Smooth muscle cell (in vitro differentiated cells): ENCODE measurements at regions not wholly inside any gene's neighbourhood (a gene's known extent, or its start where the extent isn't known, plus 50 kb on each side); places are given as distances from the start of the nearest gene placed in this dataset.

Experiments
- DNase-seq: peaks from one replicate; lab custom pipeline; 2025; ENCODE audit not compliant: unreplicated experiment; lab: John Stamatoyannopoulos, UW
- H2AFZ ChIP-seq: fragments of 200-600 bp; sonication (generic); 2 replicates; pipeline ENCODE4 v1.6.0; 2016; ENCODE audit warnings: antibody characterized with exemption, low read depth, mild to moderate bottlenecking
- H3F3A ChIP-seq: fragments of 200-600 bp; sonication (generic); 2 replicates; pipeline ENCODE4 v1.6.0; 2017; ENCODE audit warnings: antibody characterized with exemption, low read depth
- H3K27ac ChIP-seq: fragments of 200-600 bp; sonication (generic); 2 replicates; pipeline ENCODE4 v1.5.1; 2016; ENCODE audit warnings: low read depth, mild to moderate bottlenecking
- H3K27me3 ChIP-seq: fragments of 200-600 bp; sonication (generic); 2 replicates; pipeline ENCODE4 v1.6.1; 2016; ENCODE audit warnings: low read depth, mild to moderate bottlenecking
- H3K36me3 ChIP-seq: fragments of 200-600 bp; sonication (generic); 2 replicates; pipeline ENCODE4 v1.5.1; 2016; ENCODE audit warnings: low read depth
- H3K4me1 ChIP-seq: fragments of 200-600 bp; sonication (generic); 2 replicates; pipeline ENCODE4 v1.5.1; 2016; ENCODE audit warnings: low read depth
- H3K4me2 ChIP-seq: fragments of 200-600 bp; sonication (generic); 2 replicates; pipeline ENCODE4 v1.6.0; 2016; ENCODE audit warnings: mild to moderate bottlenecking
- H3K4me3 ChIP-seq: fragments of 200-600 bp; sonication (generic); 2 replicates; pipeline ENCODE4 v1.5.1; 2016; ENCODE audit warnings: mild to moderate bottlenecking
- H3K79me2 ChIP-seq: fragments of 200-600 bp; sonication (generic); 2 replicates; pipeline ENCODE4 v1.6.0; 2016; ENCODE audit warnings: low read depth, mild to moderate bottlenecking
- H3K9ac ChIP-seq: fragments of 200-600 bp; sonication (generic); 2 replicates; pipeline ENCODE4 v1.6.0; 2016; ENCODE audit warnings: low read depth
- H3K9me3 ChIP-seq: fragments of 200-600 bp; sonication (generic); replicated peaks from 2 replicates; pipeline ENCODE4 v1.5.1; 2016; ENCODE audit warnings: low read depth
- H4K20me1 ChIP-seq: fragments of 200-600 bp; sonication (generic); 2 replicates; pipeline ENCODE4 v1.6.0; 2016; ENCODE audit warnings: low read depth
- WGBS: methylation state at CpG from one replicate; pipeline ENCODE4 v1.1.7; 2016; ENCODE audit warnings: low lambda C conversion rate; 5-methylcytosine and 5-hydroxymethylcytosine counted together
- TF ChIP-seq, protein P1 (sequence below): fragments of 200-600 bp; sonication (generic); IDR thresholded peaks from 2 replicates; pipeline ENCODE4 v1.5.1; 2017; ENCODE audit warnings: borderline replicate concordance, mild to moderate bottlenecking, antibody characterized with exemption; ENCODE audit not compliant: insufficient read depth, poor library complexity, severe bottlenecking

GRCh38 chr22:49715450-49715849 is 112.2 kb downstream of the BRD1 start:
- no peaks in the 10 kb centered on the region for H3K79me2 ChIP-seq
- H3K27ac ChIP-seq, result no peak overlapping the region
- H3K4me1 ChIP-seq, result no peaks in the 10 kb centered on the region
- peaks cover 5% of the 10 kb centered on the region for H3K27me3 ChIP-seq
- H4K20me1 ChIP-seq, result no peaks in the 10 kb centered on the region
- H3K9me3 ChIP-seq, result no peaks in the 10 kb centered on the region
- DNase-seq, result no peak
- no peak overlapping the region for H2AFZ ChIP-seq
- H3K4me3 ChIP-seq, result no peak overlapping the region
- H3K4me2 ChIP-seq, result no peak overlapping the region
- H3K9ac ChIP-seq, result no peak overlapping the region
- TF ChIP-seq, protein P1, sequence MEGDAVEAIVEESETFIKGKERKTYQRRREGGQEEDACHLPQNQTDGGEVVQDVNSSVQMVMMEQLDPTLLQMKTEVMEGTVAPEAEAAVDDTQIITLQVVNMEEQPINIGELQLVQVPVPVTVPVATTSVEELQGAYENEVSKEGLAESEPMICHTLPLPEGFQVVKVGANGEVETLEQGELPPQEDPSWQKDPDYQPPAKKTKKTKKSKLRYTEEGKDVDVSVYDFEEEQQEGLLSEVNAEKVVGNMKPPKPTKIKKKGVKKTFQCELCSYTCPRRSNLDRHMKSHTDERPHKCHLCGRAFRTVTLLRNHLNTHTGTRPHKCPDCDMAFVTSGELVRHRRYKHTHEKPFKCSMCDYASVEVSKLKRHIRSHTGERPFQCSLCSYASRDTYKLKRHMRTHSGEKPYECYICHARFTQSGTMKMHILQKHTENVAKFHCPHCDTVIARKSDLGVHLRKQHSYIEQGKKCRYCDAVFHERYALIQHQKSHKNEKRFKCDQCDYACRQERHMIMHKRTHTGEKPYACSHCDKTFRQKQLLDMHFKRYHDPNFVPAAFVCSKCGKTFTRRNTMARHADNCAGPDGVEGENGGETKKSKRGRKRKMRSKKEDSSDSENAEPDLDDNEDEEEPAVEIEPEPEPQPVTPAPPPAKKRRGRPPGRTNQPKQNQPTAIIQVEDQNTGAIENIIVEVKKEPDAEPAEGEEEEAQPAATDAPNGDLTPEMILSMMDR, result no peak
- H3F3A ChIP-seq, result no peaks in the 10 kb centered on the region
- H3K36me3 ChIP-seq, result no peaks in the 10 kb centered on the region
- 81% methylated on average over 3 of the region's 3 CpGs for WGBS

GRCh38 chr22:49713003-49713402 is 114.7 kb downstream of the BRD1 start:
- TF ChIP-seq, protein P1, result no peak
- Histone ChIP-seq H3K79me2 (no peaks in the 10 kb centered on the region), H3K9ac (no peak overlapping the region), H3K27ac (no peak overlapping the region), H3K4me2 (no peak overlapping the region), H3K36me3 (no peaks in the 10 kb centered on the region), H3F3A (no peaks in the 10 kb centered on the region), H4K20me1 (no peaks in the 10 kb centered on the region), H3K4me3 (no peak overlapping the region), H3K4me1 (no peaks in the 10 kb centered on the region), H3K27me3 (peaks cover 5% of the 10 kb centered on the region), H3K9me3 (no peaks in the 10 kb centered on the region), H2AFZ (no peak overlapping the region)
- no peak for DNase-seq
- 91% methylated on average over 15 of the region's 15 CpGs for WGBS

GRCh38 chr22:49712195-49712791 is 115.4 kb downstream of the BRD1 start:
- Histone ChIP-seq H3K9ac (no peak overlapping the region), H3K36me3 (no peaks in the 10 kb centered on the region), H3K79me2 (no peaks in the 10 kb centered on the region), H3K4me2 (no peak overlapping the region), H3K27me3 (no peaks in the 10 kb centered on the region), H3K4me1 (no peaks in the 10 kb centered on the region), H3F3A (no peaks in the 10 kb centered on the region), H4K20me1 (no peaks in the 10 kb centered on the region), H2AFZ (no peak overlapping the region), H3K4me3 (no peak overlapping the region), H3K9me3 (no peaks in the 10 kb centered on the region), H3K27ac (no peak overlapping the region)
- 49% methylated on average over 22 of the region's 22 CpGs for WGBS
- no peak for DNase-seq
- TF ChIP-seq, protein P1, result no peak

DNA sequence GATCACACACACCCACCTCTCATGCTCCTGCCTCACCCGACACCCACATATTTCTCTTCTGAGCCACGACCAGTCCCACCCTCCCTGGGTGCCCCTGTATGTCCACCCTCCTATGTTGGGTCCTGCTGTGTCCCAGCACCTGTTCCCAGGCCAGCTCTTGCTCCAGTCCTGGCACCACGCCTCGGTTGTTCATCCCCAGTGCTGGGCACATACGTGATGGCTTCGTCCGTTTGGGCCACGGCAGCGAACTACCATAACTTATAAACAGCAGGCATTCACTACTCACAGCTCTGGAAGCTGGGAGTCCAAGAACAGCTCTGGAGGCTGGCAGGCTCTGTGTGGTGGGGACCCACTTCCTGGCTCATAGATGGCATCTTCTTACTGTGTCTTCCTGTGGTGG is 116.9 kb downstream of the BRD1 start:
- Histone ChIP-seq H3K36me3 (no peaks in the 10 kb centered on the region), H3K27me3 (no peaks in the 10 kb centered on the region), H3K4me1 (no peaks in the 10 kb centered on the region), H3K9me3 (no peaks in the 10 kb centered on the region), H3K27ac (no peak overlapping the region), H3K4me2 (no peak overlapping the region), H3K79me2 (no peaks in the 10 kb centered on the region), H3K4me3 (no peak overlapping the region), H3F3A (no peaks in the 10 kb centered on the region), H3K9ac (no peak overlapping the region), H4K20me1 (no peaks in the 10 kb centered on the region), H2AFZ (no peak overlapping the region)
- WGBS, result 85% methylated on average over 9 of the region's 9 CpGs
- DNase-seq, result no peak
- TF ChIP-seq, protein P1, result no peak
